HUDEP-2 (cell line): ENCODE measurements at regions not wholly inside any gene's neighbourhood (a gene's known extent, or its start where the extent isn't known, plus 50 kb on each side); places are given as distances from the start of the nearest gene placed in this dataset.
"Not testable (repeated sequence)": the region's sequence is repeated elsewhere in the genome, so short reads cannot be mapped to it uniquely, and the experiment has no call there.

Experiments used
- DNase-seq, 76 experiments: peaks; one replicate each; lab custom pipeline; 2025; ENCODE audit not compliant: unreplicated experiment in 76 of 76; lab: John Stamatoyannopoulos, UW

GRCh38 chr7:69412331-69413146 is 185.7 kb upstream of the AUTS2 start:
- peak in 36 of 76 experiments; percentile 2 to 79 (median 46) for DNase-seq

DNA sequence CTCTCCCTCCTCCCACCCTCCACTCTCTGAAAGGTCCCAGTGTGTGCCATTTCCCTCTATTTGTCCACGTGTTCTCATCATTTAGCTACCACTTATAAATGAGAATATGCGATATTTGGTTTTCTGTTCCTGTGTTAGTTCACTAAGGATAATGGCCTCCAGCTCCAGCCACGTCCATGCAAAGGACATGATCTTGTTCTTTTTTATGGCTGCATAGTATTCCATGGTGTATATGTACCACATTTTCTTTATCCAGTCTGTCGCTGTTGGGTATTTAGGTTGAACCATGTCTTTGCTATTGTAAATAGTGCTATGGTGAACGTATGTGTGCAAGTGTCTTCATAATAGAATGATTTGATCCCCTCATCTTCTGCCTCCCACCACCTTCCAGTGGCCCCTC is 183.7 kb upstream of the AUTS2 start:
- DNase-seq: no peak

GRCh38 chr7:69418869-69419670 is 179.2 kb upstream of the AUTS2 start:
- DNase-seq: peak in 35 of 76 experiments; percentile 4 to 90 (median 52)

DNA sequence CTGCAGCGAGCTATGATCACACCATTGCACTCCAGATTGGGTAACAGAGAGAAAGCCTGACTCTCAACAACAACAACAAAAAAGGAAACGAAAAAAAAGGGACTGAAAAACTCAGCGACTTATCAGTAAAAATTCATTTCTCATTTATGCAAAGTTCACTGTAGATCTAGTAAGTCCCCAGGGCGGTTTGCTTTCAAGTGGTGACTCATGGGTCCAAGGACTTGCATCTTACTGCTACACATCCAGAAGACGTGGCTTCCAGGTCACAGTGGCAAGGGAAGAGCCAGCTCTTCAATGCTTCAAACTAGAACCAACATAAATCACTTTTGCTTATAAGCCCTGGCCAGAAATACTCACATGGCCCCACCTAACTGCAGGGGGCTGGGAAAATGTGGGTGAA is 178.3 kb upstream of the AUTS2 start:
- DNase-seq: peak in 14 of 76 experiments; percentile 9 to 59 (median 36)

DNA sequence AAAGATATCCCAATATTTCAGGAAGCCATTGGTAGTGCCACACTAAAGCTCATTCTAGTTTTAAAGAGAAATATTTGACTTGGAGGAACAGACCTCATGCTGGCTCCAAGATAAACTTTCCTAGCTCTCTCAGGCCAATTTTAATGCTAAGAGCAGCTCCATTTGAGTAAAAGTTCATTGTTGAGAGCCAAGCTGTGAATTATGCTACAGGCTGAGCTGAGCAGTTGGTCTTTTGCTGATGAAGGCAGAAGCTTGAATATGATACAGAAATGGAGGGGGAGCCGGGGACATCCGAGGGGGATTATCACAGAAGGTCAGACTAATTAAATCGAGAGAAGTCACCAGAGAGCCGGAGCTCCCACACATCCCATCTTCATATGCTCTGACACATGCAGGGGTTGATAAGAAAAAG is 175.7 kb upstream of the AUTS2 start:
- peak in 34 of 76 experiments; percentile 5 to 85 (median 49) for DNase-seq

GRCh38 chr7:69426705-69427104 is 171.6 kb upstream of the AUTS2 start:
- peak in 4 of 76 experiments; percentile 1 to 15 (median 12) for DNase-seq

- no peak for DNase-seq
Measured at GRCh38 chr7:69428089-69428488, 170.2 kb upstream of the AUTS2 start.

GRCh38 chr7:69429911-69430383 is 168.3 kb upstream of the AUTS2 start:
- no peak for DNase-seq

DNA sequence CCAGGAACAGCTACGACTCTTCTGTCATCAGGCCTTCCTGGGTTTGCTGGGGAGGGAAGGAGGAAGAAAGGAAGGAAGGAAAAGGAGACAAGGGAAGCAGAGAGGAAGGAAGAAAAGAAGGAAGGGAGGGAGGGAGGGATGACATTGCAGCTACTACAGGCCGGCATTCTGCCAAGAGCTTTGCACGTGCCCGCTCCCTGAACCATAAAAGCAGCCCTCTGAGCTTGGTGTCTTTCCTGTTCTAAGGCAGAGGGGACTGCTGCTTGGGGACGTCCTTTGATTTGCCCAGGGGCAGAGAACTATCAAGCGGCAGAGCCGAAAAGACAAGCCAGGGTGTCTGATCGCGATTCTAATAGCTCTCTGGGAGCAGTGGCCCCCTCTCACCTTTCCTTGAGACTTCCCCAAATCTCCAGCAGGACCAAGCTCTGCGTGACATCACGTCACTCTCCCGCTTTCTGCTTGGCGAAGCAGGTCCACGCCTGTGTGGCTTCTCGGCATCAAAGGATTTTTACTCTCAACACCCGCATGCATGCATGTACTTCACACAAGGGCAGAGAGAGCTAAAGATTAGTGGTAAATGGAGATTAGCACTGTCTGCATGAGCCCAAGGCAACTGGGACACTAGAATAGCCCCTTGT is 167.8 kb upstream of the AUTS2 start:
- DNase-seq: peak in 18 of 76 experiments; percentile 7 to 58 (median 23)

GRCh38 chr7:69431626-69432025 is 166.6 kb upstream of the AUTS2 start:
- no peak for DNase-seq

- DNase-seq: not testable (repeated sequence)
Measured at GRCh38 chr7:69432276-69432675, 166.0 kb upstream of the AUTS2 start.

DNA sequence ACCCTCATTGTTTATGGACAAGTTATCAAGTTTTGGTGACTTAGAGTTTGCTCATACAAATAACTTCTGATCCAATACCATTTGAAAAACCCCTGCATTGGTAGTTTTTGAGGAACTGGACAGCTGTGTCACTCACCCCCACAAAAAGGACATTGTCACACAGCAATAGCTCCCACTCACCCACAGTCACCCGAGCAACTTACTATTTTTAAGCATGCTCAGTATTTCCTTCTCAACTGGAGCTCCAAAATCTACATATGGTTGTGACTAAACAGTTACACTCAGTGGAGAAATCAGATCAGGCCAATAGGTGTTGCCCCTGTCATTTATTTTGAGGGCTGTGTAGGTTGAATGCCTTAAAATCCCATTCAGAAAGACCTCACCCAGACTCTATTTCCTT is 165.2 kb upstream of the AUTS2 start:
- DNase-seq: no peak

DNA sequence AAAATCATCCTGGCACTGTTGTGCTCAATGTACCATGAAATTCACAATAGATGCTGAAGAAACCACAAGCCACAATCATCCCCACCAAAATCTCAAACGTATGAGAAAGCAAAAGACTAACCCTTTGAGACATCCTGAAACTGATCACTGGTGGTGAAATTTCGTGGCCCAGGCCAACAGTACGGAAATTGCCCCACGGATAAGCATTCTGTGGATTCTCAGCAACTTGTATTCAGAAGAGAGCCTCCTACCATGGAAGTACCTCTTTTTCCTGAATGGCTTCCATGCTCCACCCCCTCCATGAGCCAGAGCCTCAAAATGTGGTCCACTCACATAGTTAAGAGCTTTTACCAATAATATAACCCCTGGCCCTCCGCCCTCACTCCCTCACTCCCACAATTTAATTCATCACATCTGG is 163.9 kb upstream of the AUTS2 start:
- no peak for DNase-seq

DNA sequence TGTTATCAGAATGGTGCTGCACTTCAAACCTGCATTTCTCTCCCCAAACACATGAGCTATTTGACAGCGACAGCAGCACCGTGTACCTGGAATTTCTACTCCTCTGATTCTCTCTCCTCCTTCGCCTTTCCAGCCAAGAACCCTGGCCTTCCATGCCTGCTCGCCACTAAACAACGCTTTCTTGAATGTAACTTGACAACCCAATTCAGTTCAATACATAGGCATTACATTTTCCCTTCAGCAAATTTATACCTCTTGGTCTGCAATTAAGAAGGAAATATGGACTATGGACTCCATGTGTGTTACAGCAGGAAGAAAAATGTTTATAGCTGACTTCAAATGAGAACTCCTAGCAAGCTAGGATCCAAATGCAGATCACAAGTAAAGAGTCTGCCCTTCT is 162.6 kb upstream of the AUTS2 start:
- no peak for DNase-seq

GRCh38 chr7:69436946-69437345 is 161.3 kb upstream of the AUTS2 start:
- DNase-seq: no peak

GRCh38 chr7:69438584-69439412 is 159.5 kb upstream of the AUTS2 start:
- DNase-seq: no peak

DNA sequence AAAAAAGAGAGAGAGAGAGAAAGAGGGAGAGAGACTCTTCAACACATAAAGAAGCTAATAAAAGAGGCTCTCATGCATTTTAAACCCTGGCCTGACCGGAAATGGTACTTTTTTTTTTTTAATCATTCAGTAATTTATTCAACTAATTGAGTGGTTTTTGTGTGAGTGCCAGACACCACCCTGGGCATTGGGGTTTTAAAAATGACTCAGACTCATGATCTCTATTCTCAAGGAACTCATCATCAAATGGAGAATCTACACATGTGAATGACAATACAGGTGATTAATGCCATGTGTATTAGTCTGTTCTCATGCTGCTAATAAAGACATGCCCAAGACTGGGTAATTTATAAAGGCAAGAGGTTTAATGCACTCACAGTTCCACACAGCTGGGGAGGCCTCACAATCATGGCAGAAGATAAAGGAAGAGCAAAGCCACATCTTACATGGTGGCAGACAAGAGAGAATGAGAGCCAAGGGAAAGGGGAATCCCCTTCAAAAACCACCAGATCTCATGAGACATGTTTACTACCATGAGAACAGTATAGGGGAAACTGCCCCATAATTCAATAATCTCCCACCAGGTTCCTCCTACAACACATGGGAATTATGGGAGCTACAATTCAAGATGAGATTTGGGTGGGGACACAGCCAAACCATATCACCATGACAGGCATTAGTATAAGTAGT is 158.5 kb upstream of the AUTS2 start:
- no peak for DNase-seq

DNA sequence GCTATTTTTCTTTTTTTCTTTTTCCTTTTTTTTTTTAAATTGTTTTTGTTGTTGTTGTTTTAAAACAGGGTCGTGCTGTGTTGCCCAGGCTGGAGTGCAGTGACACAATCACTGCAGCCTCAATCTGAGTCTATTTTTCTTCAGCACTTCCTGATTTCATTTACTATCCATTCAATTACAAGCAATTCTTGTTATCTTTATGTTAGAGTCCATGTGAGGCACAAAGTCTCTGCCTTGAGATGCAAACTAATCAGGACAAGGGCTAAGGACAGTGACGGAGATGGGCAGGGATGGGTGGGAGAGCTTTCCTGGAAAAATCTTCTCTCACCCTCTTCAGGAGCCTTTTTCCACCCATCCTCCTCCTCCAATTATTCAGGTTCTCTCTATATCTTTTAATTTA is 157.3 kb upstream of the AUTS2 start:
- DNase-seq: no peak

GRCh38 chr7:69443136-69443535 is 155.1 kb upstream of the AUTS2 start:
- DNase-seq: no peak

DNA sequence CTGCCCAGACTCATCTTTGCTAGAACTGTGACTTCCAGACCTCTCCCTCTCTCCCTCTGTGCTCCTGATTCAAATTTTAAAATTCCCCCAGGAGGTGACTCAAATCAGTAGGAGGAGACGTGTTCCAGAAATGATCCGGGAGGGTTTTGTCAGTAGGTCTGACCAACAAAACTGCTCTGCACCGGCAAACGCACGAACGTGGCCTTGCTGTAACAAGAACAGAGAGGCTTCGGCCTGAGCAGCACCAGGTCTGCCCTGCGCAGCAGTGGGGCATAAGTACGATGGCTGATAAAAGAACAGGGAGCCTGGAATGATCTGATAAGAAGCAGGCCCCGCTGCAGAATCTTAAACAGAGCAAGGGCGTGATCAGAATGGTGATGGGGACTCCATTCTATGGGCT is 152.7 kb upstream of the AUTS2 start:
- peak in 7 of 76 experiments; percentile 5 to 46 (median 23) for DNase-seq
